Keratinocyte (primary cell): ENCODE measurements at regions not wholly inside any gene's neighbourhood (a gene's known extent, or its start where the extent isn't known, plus 50 kb on each side); places are given as distances from the start of the nearest gene placed in this dataset.

ENCODE experiments used
- DNase-seq: peaks from one replicate; pipeline ENCODE4 v3.0.0-alpha.2; 2011; ENCODE audit warnings: low read depth, missing footprints, low spot score
- FAIRE-seq: peaks from 2 replicates; lab custom pipeline; 2011; peaks lifted over from hg19 to GRCh38; lab: Jason Lieb, UNC
- H2AFZ ChIP-seq: 2 replicates; pipeline ENCODE4 v1.6.0; 2012; ENCODE audit warnings: low read length, control low read depth, inconsistent platforms; ENCODE audit not compliant: control insufficient read depth
- H3K27ac ChIP-seq: 2 replicates; pipeline ENCODE4 v1.5.1; 2011; ENCODE audit warnings: low read length; ENCODE audit not compliant: control insufficient read depth, insufficient read depth
- H3K27me3 ChIP-seq: 3 replicates; pipeline ENCODE4 v1.6.0; 2011; ENCODE audit warnings: low read length; ENCODE audit not compliant: control insufficient read depth, insufficient read depth; ENCODE audit errors: extremely low read depth
- H3K36me3 ChIP-seq, 2 experiments: 2 replicates in 1 of 2; 3 replicates in 1 of 2; pipeline ENCODE4 v1.5.1; 2011; ENCODE audit warnings: low read length in 2 of 2, mild to moderate bottlenecking in 1 of 2; ENCODE audit not compliant: control insufficient read depth in 2 of 2, insufficient read depth in 2 of 2; ENCODE audit errors: extremely low read depth in 1 of 2
- H3K4me1 ChIP-seq: 3 replicates; pipeline ENCODE4 v1.5.1; 2011; ENCODE audit warnings: low read length; ENCODE audit not compliant: control insufficient read depth, insufficient read depth; ENCODE audit errors: extremely low read depth
- H3K4me2 ChIP-seq: 3 replicates; pipeline ENCODE4 v1.6.0; 2011; ENCODE audit warnings: low read depth, low read length; ENCODE audit not compliant: control insufficient read depth, insufficient read depth; ENCODE audit errors: extremely low read depth
- H3K4me3 ChIP-seq, 3 experiments: fragments of 200-600 bp in 1 of 3; sonication (generic) in 1 of 3; 2 replicates in 2 of 3; 3 replicates in 1 of 3; pipeline ENCODE4 v1.5.1; 2011 to 2016; ENCODE audit warnings: low read length in 3 of 3, mild to moderate bottlenecking in 3 of 3, control low read depth in 2 of 3, inconsistent platforms in 1 of 3, low read depth in 1 of 3, mixed read lengths in 1 of 3, mixed run types in 1 of 3, moderate library complexity in 1 of 3; ENCODE audit not compliant: control insufficient read depth in 2 of 3, insufficient read depth in 2 of 3; ENCODE audit errors: extremely low read depth in 1 of 3
- H3K79me2 ChIP-seq: 2 replicates; pipeline ENCODE4 v1.6.0; 2012; ENCODE audit warnings: low read length; ENCODE audit not compliant: control insufficient read depth, insufficient read depth
- H3K9ac ChIP-seq: 3 replicates; pipeline ENCODE4 v1.6.0; 2011; ENCODE audit warnings: low read length; ENCODE audit not compliant: control insufficient read depth, insufficient read depth; ENCODE audit errors: extremely low read depth
- H3K9me1 ChIP-seq: 3 replicates; pipeline ENCODE4 v1.6.0; 2011; ENCODE audit warnings: low read length; ENCODE audit not compliant: control insufficient read depth, insufficient read depth; ENCODE audit errors: extremely low read depth
- H3K9me3 ChIP-seq: 2 replicates; pipeline ENCODE4 v1.5.1; 2012; ENCODE audit warnings: low read depth, low read length; ENCODE audit not compliant: control insufficient read depth
- H4K20me1 ChIP-seq: 3 replicates; pipeline ENCODE4 v1.6.0; 2011; ENCODE audit warnings: low read length; ENCODE audit not compliant: control insufficient read depth, insufficient read depth; ENCODE audit errors: extremely low read depth
- CTCF ChIP-seq, 3 experiments: IDR thresholded peaks in 1 of 3; conservative IDR thresholded peaks in 1 of 3; optimal IDR thresholded peaks in 1 of 3; 2 replicates in 2 of 3; 3 replicates in 1 of 3; pipeline versions ENCODE3 to v1.5.1; 2011; ENCODE audit warnings: low read length in 3 of 3, mild to moderate bottlenecking in 3 of 3, moderate library complexity in 2 of 3, control low read depth in 1 of 3, inconsistent platforms in 1 of 3; ENCODE audit not compliant: insufficient read depth in 2 of 3; ENCODE audit errors: extremely low read depth in 1 of 3
- EZH2 ChIP-seq: IDR thresholded peaks from one replicate; pipeline ENCODE4 v1.6.1; 2012; ENCODE audit warnings: inconsistent platforms, mild to moderate bottlenecking, low read length, moderate library complexity
- dilution Hi-C: fragments of 300-500 bp; cut with MboI; formaldehyde crosslinking; loops from one replicate; pipeline ENCODE4 v1.7.0; 2020; ENCODE audit warnings: low sequenced_read_pairs; ENCODE audit not compliant: extremely low pct_ligation_motif_present

- Histone ChIP-seq H4K20me1 (no peaks in the 10 kb centered on the region), H3K27me3 (no peaks in the 10 kb centered on the region), H3K9me3 (no peaks in the 10 kb centered on the region), H3K4me2 (no peak overlapping the region), H3K9me1 (no peaks in the 10 kb centered on the region), H3K4me1 (no peaks in the 10 kb centered on the region), H3K79me2 (no peaks in the 10 kb centered on the region), H3K4me3 (no peak overlapping the region), H2AFZ (no peak overlapping the region), H3K27ac (no peak overlapping the region), H3K9ac (no peak overlapping the region), H3K36me3 (no peaks in the 10 kb centered on the region)
- dilution Hi-C loops, result no loop called here
- FAIRE-seq (no peak), DNase-seq (no peak)
- TF ChIP-seq EZH2 (no peak), CTCF (optimal IDR thresholded peaks at IDR 0.05 in 1 of 3, IDR thresholded peaks at IDR 0.05 in 1 of 3, conservative IDR thresholded peaks at IDR 0.05 in 1 of 3; ENCODE audit: extremely low read depth in 1 of 3, insufficient read depth in 2 of 3, low read length in 3 of 3) (no peak)
Observed at GRCh38 chrX:140292961-140293360, 211.9 kb downstream of the SOX3 start.

GRCh38 chrX:140292188-140292587, 212.7 kb downstream of the SOX3 start:
- no peak overlapping the region for H3K27ac ChIP-seq
- no peak overlapping the region for H3K9ac ChIP-seq
- dilution Hi-C loops, result no loop called here
- H3K4me1 ChIP-seq, result no peaks in the 10 kb centered on the region
- no peak overlapping the region for H3K4me2 ChIP-seq
- H3K9me1 ChIP-seq, result no peaks in the 10 kb centered on the region
- DNase-seq (no peak), FAIRE-seq (no peak)
- no peaks in the 10 kb centered on the region for H3K36me3 ChIP-seq
- no peaks in the 10 kb centered on the region for H4K20me1 ChIP-seq
- H3K27me3 ChIP-seq, result no peaks in the 10 kb centered on the region
- no peak overlapping the region for H3K4me3 ChIP-seq
- no peak overlapping the region for H2AFZ ChIP-seq
- no peaks in the 10 kb centered on the region for H3K79me2 ChIP-seq
- H3K9me3 ChIP-seq, result no peaks in the 10 kb centered on the region
- TF ChIP-seq CTCF (optimal IDR thresholded peaks at IDR 0.05 in 1 of 3, IDR thresholded peaks at IDR 0.05 in 1 of 3, conservative IDR thresholded peaks at IDR 0.05 in 1 of 3; ENCODE audit: extremely low read depth in 1 of 3, insufficient read depth in 2 of 3, low read length in 3 of 3) (no peak), EZH2 (no peak)
